Ovary (tissue), 3 donors: ENCODE measurements at regions not wholly inside any gene's neighbourhood (a gene's known extent, or its start where the extent isn't known, plus 50 kb on each side); places are given as distances from the start of the nearest gene placed in this dataset.

Experiments
- POLR2A ChIP-seq: fragments of 450-650 bp; IDR thresholded peaks from one replicate; pipeline ENCODE4 v1.6.1; 2017; ENCODE audit warnings: antibody characterized with exemption, mild to moderate bottlenecking, moderate library complexity
- TF ChIP-seq, protein P1 (sequence below), 3 donors: fragments of 450-650 bp in 2 of 3; fragments of 200-600 bp in 1 of 3; IDR thresholded peaks; one replicate each; pipeline versions ENCODE4 v1.5.1 to v1.8.0; 2016 to 2022; ENCODE audit warnings: antibody characterized with exemption in 3 of 3, mild to moderate bottlenecking in 1 of 3
- donor health status: DM: no; HTN: no; CAD: no.

GRCh38 chrX:65878456-65878855, 161.4 kb downstream of the VSIG4 start:
- TF ChIP-seq, protein P1, sequence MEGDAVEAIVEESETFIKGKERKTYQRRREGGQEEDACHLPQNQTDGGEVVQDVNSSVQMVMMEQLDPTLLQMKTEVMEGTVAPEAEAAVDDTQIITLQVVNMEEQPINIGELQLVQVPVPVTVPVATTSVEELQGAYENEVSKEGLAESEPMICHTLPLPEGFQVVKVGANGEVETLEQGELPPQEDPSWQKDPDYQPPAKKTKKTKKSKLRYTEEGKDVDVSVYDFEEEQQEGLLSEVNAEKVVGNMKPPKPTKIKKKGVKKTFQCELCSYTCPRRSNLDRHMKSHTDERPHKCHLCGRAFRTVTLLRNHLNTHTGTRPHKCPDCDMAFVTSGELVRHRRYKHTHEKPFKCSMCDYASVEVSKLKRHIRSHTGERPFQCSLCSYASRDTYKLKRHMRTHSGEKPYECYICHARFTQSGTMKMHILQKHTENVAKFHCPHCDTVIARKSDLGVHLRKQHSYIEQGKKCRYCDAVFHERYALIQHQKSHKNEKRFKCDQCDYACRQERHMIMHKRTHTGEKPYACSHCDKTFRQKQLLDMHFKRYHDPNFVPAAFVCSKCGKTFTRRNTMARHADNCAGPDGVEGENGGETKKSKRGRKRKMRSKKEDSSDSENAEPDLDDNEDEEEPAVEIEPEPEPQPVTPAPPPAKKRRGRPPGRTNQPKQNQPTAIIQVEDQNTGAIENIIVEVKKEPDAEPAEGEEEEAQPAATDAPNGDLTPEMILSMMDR (IDR thresholded peaks at IDR 0.05) = no peak
- TF ChIP-seq POLR2A = no peak
